IMR-90 (cell line): ENCODE measurements at regions not wholly inside any gene's neighbourhood (a gene's known extent, or its start where the extent isn't known, plus 50 kb on each side); places are given as distances from the start of the nearest gene placed in this dataset.

Experiments used
- CEBPB ChIP-seq: IDR thresholded peaks from 2 replicates; pipeline ENCODE4 v1.6.1; 2012; ENCODE audit warnings: low read depth, low read length, improper control_type of control experiment
- POLR2A ChIP-seq: IDR thresholded peaks from 2 replicates; pipeline ENCODE4 v1.6.1; 2012; ENCODE audit warnings: mild to moderate bottlenecking, low read depth, low read length
- RFX5 ChIP-seq: IDR thresholded peaks from 2 replicates; pipeline ENCODE4 v1.8.0; 2012; ENCODE audit warnings: low read depth, mild to moderate bottlenecking, low read length, moderate library complexity
- SMC3 ChIP-seq: fragments of 150-350 bp; IDR thresholded peaks from 2 replicates; pipeline ENCODE4 v1.6.1; 2016; ENCODE audit warnings: low read depth, mild to moderate bottlenecking, antibody characterized with exemption, low read length, moderate library complexity
- TF ChIP-seq, protein P1 (sequence below): conservative IDR thresholded peaks from 2 replicates; pipeline ENCODE4 v1.5.1; 2012; ENCODE audit warnings: mild to moderate bottlenecking, low read depth, low read length, improper control_type of control experiment
- TF ChIP-seq, protein P2 (sequence below): fragments of 150-350 bp; IDR thresholded peaks from 2 replicates; pipeline ENCODE4 v1.6.1; 2017; ENCODE audit warnings: mild to moderate bottlenecking, antibody characterized with exemption, low read length, low read depth

DNA sequence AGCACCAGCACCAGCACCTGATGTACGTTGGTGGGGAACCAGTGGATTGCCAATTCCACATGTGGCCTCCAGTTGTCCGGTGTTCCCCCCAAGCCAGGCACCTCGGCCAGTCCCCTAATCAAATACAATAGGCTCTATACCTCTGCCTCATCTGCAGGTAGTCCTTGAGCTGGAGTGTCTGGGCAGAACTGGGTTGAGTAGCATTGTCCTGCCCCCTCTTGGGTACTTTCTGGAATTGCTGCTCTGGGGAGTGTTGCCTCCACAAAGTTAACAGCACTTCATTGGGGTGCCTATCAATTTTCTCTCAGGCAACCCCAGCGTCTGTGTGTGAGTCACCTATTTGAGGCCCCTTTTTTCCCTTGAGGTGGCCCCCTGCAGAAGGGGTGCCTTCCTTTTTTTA, 413.0 kb upstream of the LARGE1 start:
- TF ChIP-seq POLR2A (no peak), RFX5 (no peak), CEBPB (no peak), SMC3 (no peak)
- TF ChIP-seq, protein P1, sequence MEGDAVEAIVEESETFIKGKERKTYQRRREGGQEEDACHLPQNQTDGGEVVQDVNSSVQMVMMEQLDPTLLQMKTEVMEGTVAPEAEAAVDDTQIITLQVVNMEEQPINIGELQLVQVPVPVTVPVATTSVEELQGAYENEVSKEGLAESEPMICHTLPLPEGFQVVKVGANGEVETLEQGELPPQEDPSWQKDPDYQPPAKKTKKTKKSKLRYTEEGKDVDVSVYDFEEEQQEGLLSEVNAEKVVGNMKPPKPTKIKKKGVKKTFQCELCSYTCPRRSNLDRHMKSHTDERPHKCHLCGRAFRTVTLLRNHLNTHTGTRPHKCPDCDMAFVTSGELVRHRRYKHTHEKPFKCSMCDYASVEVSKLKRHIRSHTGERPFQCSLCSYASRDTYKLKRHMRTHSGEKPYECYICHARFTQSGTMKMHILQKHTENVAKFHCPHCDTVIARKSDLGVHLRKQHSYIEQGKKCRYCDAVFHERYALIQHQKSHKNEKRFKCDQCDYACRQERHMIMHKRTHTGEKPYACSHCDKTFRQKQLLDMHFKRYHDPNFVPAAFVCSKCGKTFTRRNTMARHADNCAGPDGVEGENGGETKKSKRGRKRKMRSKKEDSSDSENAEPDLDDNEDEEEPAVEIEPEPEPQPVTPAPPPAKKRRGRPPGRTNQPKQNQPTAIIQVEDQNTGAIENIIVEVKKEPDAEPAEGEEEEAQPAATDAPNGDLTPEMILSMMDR = no peak
- TF ChIP-seq, protein P2, sequence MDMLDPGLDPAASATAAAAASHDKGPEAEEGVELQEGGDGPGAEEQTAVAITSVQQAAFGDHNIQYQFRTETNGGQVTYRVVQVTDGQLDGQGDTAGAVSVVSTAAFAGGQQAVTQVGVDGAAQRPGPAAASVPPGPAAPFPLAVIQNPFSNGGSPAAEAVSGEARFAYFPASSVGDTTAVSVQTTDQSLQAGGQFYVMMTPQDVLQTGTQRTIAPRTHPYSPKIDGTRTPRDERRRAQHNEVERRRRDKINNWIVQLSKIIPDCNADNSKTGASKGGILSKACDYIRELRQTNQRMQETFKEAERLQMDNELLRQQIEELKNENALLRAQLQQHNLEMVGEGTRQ = no peak
